HEK293T (cell line): ENCODE measurements at regions not wholly inside any gene's neighbourhood (a gene's known extent, or its start where the extent isn't known, plus 50 kb on each side); places are given as distances from the start of the nearest gene placed in this dataset.

Experiments
- CTCF ChIA-PET: fragments of 350-600 bp; formaldehyde crosslinking; extraction: SDS; loops from one replicate; lab custom pipeline; 2021; ENCODE audit warnings: antibody characterized with exemption, inconsistent platforms; lab: Yijun Ruan, JAX
- POLR2A ChIA-PET: fragments of 350-600 bp; formaldehyde crosslinking; extraction: SDS; loops from one replicate; lab custom pipeline; 2020; ENCODE audit warnings: antibody characterized with exemption, inconsistent platforms; lab: Yijun Ruan, JAX
- DNase-seq: peaks from one replicate; pipeline ENCODE4 v3.0.0; 2012; ENCODE audit warnings: mixed read lengths; ENCODE audit errors: extremely low spot score
- ARNT ChIP-seq: fragments of 450-650 bp; IDR thresholded peaks from 2 replicates; pipeline ENCODE4 v1.6.1; 2017; ENCODE audit warnings: mild to moderate bottlenecking
- BHLHE40 ChIP-seq: fragments of 450-650 bp; IDR thresholded peaks from 2 replicates; pipeline ENCODE4 v1.6.1; 2016; ENCODE audit warnings: mild to moderate bottlenecking, moderate library complexity, borderline replicate concordance
- CTBP1 ChIP-seq: fragments of 450-650 bp; IDR thresholded peaks from 2 replicates; pipeline ENCODE4 v1.6.1; 2016; ENCODE audit warnings: borderline replicate concordance
- ELF4 ChIP-seq: fragments of 450-650 bp; IDR thresholded peaks from 2 replicates; pipeline ENCODE4 v1.6.1; 2017; ENCODE audit warnings: antibody characterized with exemption
- FOXA1 ChIP-seq: fragments of 450-650 bp; IDR thresholded peaks from 2 replicates; pipeline ENCODE4 v1.6.1; 2016; ENCODE audit warnings: mild to moderate bottlenecking
- FOXK2 ChIP-seq: fragments of 450-650 bp; IDR thresholded peaks from 2 replicates; pipeline ENCODE4 v1.6.1; 2016; ENCODE audit warnings: mild to moderate bottlenecking
- FOXM1 ChIP-seq: fragments of 450-650 bp; IDR thresholded peaks from 2 replicates; pipeline ENCODE4 v1.6.1; 2017; ENCODE audit warnings: mild to moderate bottlenecking, borderline replicate concordance
- HDGF ChIP-seq: fragments of 450-650 bp; IDR thresholded peaks from 2 replicates; pipeline ENCODE4 v1.6.1; 2017; ENCODE audit warnings: antibody characterized with exemption, borderline replicate concordance
- L3MBTL2 ChIP-seq: fragments of 450-650 bp; conservative IDR thresholded peaks from 2 replicates; pipeline ENCODE4 v1.6.1; 2016; ENCODE audit warnings: mild to moderate bottlenecking
- LEF1 ChIP-seq: fragments of 450-650 bp; IDR thresholded peaks from 2 replicates; pipeline ENCODE4 v1.6.1; 2017; ENCODE audit warnings: mild to moderate bottlenecking, borderline replicate concordance
- NFRKB ChIP-seq: fragments of 450-650 bp; IDR thresholded peaks from 2 replicates; pipeline ENCODE4 v1.6.1; 2016; ENCODE audit warnings: mild to moderate bottlenecking, moderate library complexity
- PKNOX1 ChIP-seq: fragments of 450-650 bp; IDR thresholded peaks from 2 replicates; pipeline ENCODE4 v1.6.1; 2016
- SP1 ChIP-seq: fragments of 450-650 bp; IDR thresholded peaks from 2 replicates; pipeline ENCODE4 v1.6.1; 2017
- SUZ12 ChIP-seq: fragments of 450-650 bp; IDR thresholded peaks from 2 replicates; pipeline ENCODE4 v1.6.1; 2016; ENCODE audit warnings: mild to moderate bottlenecking
- TARDBP ChIP-seq: fragments of 450-650 bp; IDR thresholded peaks from 2 replicates; pipeline ENCODE4 v1.6.1; 2016
- ZNF384 ChIP-seq: fragments of 450-650 bp; IDR thresholded peaks from 2 replicates; pipeline ENCODE4 v1.6.1; 2016

GRCh38 chr3:13266005-13266404 lies 154.1 kb downstream of the NUP210 start:
- TF ChIP-seq LEF1 = no peak
- POLR2A ChIA-PET = no interaction called here
- DNase-seq = no peak
- CTCF ChIA-PET = no interaction called here

- CTCF ChIA-PET = no interaction called here
- DNase-seq = no peak
- no peak for TF ChIP-seq FOXK2
- no peak for TF ChIP-seq ARNT
- no peak for TF ChIP-seq ELF4
- no peak for TF ChIP-seq L3MBTL2
- TF ChIP-seq SUZ12 = no peak
- no peak for TF ChIP-seq HDGF
- TF ChIP-seq LEF1 = no peak
- no peak for TF ChIP-seq BHLHE40
- TF ChIP-seq PKNOX1 = no peak
- TF ChIP-seq TARDBP = no peak
- POLR2A ChIA-PET = no interaction called here
Observed at GRCh38 chr3:13265507-13265906, 154.6 kb downstream of the NUP210 start.

GRCh38 chr3:13265016-13265415 lies 155.1 kb downstream of the NUP210 start:
- no peak for DNase-seq
- ChIA-PET CTCF (no interaction called here), POLR2A (no interaction called here)
- no peak for TF ChIP-seq TARDBP
- no peak for TF ChIP-seq BHLHE40
- TF ChIP-seq SP1 = no peak
- no peak for TF ChIP-seq ZNF384
- no peak for TF ChIP-seq ELF4
- TF ChIP-seq HDGF = no peak
- TF ChIP-seq LEF1 = no peak
- TF ChIP-seq CTBP1 = no peak
- TF ChIP-seq NFRKB = no peak
- no peak for TF ChIP-seq ARNT
- TF ChIP-seq FOXK2 = no peak
- no peak for TF ChIP-seq FOXM1
- TF ChIP-seq SUZ12 = no peak
- TF ChIP-seq FOXA1 = no peak
- no peak for TF ChIP-seq PKNOX1
- TF ChIP-seq L3MBTL2 = no peak

- no peak for DNase-seq
- TF ChIP-seq SP1 = no peak
- no peak for TF ChIP-seq FOXM1
- ChIA-PET POLR2A (no interaction called here), CTCF (no interaction called here)
Observed at GRCh38 chr3:13264468-13264795, 155.7 kb downstream of the NUP210 start.

GRCh38 chr3:13263770-13264467 lies 156.2 kb downstream of the NUP210 start:
- CTCF ChIA-PET = no interaction called here
- POLR2A ChIA-PET = no interaction called here
- no peak for DNase-seq
- TF ChIP-seq FOXM1 = no peak
- TF ChIP-seq ARNT = no peak
- no peak for TF ChIP-seq LEF1
- TF ChIP-seq ELF4 = no peak
- no peak for TF ChIP-seq SUZ12
- no peak for TF ChIP-seq TARDBP
- no peak for TF ChIP-seq HDGF
- TF ChIP-seq CTBP1 = no peak
- no peak for TF ChIP-seq L3MBTL2
- no peak for TF ChIP-seq FOXK2

- no peak for DNase-seq
- ChIA-PET CTCF (interaction anchor here (0.6 kb wide), 1 partner anchor 36 kb away, joined by 3 read pairs; no protein-coding TSS in a partner anchor), POLR2A (no interaction called here)
- TF ChIP-seq BHLHE40 = no peak
- no peak for TF ChIP-seq FOXK2
- no peak for TF ChIP-seq ZNF384
- no peak for TF ChIP-seq FOXA1
- no peak for TF ChIP-seq LEF1
- TF ChIP-seq FOXM1 = no peak
- no peak for TF ChIP-seq CTBP1
- TF ChIP-seq L3MBTL2 = no peak
- TF ChIP-seq TARDBP = no peak
- no peak for TF ChIP-seq ARNT
- no peak for TF ChIP-seq NFRKB
- no peak for TF ChIP-seq SUZ12
- TF ChIP-seq ELF4 = no peak
- TF ChIP-seq HDGF = no peak
- no peak for TF ChIP-seq PKNOX1
- TF ChIP-seq SP1 = no peak
Observed at GRCh38 chr3:13262493-13263211, 157.5 kb downstream of the NUP210 start.
